NCI-H1105 (cell line): ENCODE measurements at regions not wholly inside any gene's neighbourhood (a gene's known extent, or its start where the extent isn't known, plus 50 kb on each side); places are given as distances from the start of the nearest gene placed in this dataset.

Source experiments
- DNase-seq: peaks from one replicate; lab custom pipeline; 2025; lab: John Stamatoyannopoulos, UW

DNA sequence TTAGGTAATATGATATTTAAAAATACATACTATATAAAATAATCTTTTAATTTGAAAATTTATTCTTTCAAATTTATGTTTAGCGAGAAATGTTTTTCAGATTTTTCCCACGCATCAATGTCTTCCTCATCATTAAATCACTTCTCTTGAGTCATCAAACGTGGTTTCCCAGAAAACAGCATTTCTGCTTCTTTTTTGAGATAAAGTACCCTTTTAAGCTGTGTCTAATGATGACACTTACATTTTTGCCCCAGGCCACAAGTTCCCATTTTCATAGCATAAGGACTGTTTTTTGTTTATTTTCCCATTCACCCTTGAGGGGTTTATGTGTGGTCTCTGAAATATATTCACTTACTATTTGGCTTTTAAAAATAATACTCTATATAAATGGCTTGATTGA lies 139.0 kb upstream of the HS3ST3A1 start:
- no peak for DNase-seq

DNA sequence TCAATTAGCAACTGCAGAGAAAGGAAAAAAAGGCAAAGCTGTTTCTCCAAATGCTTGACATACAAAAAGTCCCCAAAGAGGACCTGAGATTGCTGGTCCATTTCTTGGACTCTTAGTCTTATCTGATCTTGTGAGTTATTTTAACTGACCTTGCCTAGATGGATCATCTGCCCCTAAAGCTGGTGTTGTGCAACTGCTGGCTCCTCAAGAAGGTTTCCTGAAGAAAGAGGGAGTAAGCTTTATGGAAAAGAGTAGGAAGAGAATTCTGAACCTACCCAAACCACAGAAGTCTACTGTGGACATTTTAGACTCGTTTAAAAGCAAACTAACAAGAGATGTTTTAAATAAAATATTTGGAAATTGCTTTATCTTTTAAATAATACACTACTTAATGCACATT lies 140.0 kb upstream of the HS3ST3A1 start:
- no peak for DNase-seq

DNA sequence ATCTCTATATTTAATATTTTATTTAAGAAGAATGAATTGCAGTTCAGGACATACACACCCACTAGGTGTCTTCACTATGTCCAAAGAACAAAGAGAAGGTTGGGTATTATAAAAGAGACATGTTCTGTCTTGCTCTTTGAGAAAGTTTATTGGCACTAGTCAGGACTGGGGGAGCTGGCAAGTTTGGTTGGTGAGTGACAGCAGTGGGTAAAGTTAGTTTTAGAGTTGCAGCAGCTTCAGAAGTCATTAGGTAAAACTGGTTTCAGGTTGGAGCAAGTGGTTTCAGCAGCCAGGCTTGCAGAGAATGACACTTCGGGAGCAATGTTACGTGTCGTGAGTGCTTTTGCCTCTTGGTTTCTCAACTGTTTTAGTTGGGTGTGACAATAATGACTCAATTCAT lies 142.2 kb upstream of the HS3ST3A1 start:
- no peak for DNase-seq

DNA sequence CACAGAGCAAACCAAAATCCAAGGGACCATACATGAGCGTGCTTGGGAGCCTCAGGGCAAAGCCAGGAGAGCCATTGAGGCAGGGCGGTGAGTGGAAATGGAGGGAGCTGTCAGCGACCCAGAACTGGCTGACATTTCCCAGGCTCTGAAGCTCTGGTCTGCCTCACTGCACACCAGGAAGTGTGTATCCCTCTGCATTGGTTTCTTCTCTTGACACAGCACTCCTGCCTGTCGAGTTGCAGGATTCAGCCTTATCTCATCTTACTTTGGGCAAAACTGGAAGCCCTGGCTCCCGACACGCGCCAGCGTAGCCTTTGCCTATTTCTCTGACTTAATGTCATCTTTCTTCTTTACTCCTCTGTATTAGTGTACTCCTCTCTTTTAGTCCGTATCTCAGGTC lies 144.7 kb upstream of the HS3ST3A1 start:
- DNase-seq: no peak

DNA sequence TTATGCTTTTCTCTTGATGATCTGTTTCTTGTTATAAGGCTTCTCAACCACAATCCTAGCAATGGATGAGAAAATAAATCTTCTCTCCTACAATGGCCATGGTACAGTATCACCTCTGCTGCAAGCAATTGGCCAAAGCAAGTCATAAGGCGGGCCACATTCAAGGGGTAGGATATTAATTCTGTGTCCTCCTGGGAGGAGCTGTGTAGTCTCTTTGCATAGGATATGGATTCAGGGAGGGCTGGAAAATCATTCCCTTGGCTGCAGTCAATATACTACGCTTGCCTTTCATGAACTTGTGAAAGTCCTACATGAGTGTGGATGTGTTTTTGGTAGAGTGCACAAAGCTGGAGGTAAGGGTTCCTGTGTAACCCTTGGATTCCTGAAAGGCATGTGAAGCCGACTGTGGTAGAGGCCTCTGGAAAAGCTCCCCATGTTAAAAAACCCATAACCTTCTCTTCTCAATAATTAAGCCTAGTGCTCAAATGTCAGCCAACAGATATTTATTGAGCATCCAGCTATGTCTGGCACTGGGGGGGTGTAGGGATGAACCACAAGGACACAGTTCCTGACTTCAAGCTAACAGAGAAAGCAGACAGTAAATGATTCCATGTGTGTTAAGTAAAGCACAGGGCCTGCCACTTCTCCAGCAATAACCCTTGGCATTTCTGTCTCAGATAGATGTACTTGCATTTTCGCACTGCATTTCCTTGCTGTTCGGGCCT lies 147.6 kb upstream of the HS3ST3A1 start:
- DNase-seq: no peak

- DNase-seq: no peak
Measured at GRCh38 chr17:13749891-13750235, 148.1 kb upstream of the HS3ST3A1 start.

DNA sequence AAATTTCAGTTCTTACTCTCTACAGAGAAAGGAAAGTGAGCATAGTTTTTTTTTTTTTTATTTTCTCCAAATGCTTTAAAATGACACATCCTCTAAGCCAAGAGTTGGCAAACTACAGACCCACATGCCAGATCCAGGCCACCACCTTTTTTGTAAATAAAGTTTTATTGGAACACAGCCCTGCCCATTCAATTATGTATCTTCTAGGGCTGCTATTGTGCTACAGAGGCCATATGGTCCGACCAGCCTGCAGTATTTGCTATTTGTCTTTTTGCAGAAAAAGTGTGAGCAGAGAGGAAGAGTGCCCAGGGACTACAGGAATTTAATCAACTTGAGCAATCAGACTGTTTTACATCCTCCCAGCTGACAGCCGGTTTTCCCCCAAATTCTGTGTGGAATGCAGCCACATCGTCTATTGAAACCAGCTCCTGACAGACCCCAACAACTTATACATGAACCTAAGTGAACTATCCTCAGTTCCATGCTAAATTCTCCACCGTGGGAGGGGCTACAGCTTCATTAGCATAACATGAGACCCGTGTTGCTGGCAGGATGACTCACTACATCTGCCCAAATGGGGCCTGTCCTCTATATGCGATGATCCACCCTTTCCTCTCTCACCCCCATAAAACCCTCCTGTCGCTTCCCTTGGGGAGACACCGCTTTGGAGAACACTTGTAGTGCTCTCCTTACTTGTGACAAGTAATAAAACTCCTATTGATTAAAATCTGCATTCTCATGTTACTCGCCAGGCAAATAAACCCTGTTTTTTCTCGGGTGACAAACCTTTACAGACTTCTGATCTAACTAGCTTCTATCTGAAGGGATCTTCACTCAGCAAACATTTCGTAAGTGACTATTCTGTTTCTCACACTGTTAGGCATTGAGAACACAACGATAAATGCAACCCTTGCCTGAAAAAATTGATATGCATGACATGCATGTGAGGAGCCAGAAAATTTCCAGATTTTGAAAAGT lies 149.4 kb upstream of the HS3ST3A1 start:
- DNase-seq: no peak

DNA sequence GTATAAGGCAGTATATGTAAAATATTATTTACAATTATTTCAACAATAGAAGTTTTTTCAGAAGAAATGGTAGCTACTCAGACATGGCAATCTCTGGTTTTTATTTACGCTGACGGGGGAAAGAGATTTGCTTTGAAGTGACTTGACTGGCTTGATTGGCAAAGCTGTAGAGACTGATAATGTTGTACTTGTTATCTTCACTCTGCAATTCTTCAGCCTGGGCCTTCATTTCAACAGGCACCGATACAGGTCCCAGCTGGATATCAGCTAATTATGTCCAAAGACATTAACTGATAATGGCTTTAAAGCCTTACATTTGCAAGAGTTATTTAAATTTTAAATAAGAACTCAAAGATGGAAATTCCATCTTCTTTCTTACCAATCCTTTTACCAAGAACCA lies 151.4 kb upstream of the HS3ST3A1 start:
- DNase-seq: no peak

DNA sequence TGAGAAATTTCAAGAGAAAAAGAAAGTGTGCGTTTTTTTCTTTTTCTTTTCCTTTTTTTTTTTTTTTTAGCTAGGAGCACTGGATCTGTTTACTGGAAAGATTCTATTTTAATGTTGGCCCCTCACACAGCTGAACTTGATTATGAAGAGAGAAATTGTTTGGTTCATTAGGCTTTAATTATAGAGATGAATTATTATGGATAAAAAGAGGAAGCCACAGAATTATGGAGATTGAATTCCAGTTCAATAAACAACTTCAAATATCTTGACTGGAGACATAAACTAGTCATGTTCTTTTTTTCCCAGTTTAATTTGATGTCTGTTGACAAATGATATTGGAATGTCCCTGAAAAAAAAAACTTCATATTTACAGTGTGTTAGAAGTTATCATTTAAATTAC lies 152.0 kb upstream of the HS3ST3A1 start:
- no peak for DNase-seq

- DNase-seq: no peak
Measured at GRCh38 chr17:13755851-13756250, 154.1 kb upstream of the HS3ST3A1 start.

DNA sequence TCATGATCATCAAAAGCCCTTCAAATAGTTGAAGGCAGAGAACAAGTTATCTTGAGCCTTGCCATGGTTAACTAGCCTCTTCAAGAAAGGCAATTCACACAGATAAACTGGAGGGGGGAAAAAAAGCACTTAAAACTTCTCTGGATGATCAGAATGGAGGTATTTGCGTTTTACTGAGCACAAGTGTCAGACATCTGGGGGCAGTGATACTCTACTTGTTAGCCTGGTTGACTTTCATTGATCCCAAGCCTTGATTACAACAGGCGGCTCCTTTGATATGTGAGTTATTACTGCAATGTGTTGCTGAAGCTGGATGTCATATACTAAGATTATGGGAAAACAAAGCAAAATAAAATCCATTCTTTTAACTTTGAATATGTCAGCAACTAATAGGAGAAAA lies 155.0 kb upstream of the HS3ST3A1 start:
- no peak for DNase-seq

DNA sequence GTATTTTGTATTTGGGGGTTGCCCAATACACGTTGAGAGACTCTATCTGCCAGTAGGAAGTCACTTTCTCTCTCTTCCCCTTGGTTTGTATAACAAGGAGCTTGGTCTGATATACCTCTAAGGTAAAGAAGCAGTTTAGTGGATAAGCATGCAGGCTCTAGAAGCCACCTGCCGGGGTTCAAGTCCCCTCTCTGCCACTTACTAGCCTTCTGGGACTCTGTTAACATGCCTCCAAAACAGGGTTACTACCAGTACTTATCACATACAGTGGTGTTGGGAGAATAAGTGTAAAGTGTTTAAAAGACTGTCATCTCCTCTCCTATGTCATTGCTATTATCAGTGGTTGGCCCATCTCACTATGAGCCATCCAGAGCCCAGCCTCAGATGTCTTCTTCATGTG lies 156.1 kb upstream of the HS3ST3A1 start:
- no peak for DNase-seq

DNA sequence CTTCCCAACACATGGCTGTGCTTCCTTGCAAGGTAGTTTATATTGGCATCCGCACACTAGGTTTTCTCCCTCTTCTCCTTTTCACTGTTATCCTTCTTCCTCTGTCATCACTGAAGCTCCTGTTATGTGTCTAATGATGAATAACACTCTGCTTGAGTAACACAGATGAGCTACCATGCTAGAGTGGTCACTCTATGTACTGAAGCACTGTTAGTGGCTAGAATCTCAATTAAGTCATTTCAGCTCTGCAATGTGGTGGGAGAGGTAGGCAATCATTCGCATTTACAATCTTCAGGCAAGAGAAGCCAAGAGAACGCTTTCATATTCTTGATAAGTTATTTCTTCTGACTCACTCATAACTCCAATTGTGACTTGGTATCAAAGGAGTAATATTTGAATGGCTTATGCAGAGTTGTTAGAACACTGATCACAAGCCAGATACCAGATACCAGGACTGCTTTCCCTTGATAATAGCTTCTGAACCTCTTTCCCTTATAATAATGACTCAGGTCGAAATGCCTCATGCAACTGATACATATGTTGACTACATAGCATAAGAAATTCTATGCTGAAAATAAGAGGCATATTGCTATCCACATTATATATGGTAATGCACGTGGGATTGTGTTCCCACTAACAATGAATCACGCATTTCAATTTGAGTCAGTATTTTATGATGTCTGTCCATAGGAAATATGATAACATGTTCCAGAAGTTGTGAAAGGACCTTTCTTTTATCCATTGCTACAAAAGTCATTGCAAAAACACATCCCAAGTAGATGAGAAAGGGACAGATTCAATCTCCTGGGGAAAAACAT lies 158.0 kb upstream of the HS3ST3A1 start:
- no peak for DNase-seq

DNA sequence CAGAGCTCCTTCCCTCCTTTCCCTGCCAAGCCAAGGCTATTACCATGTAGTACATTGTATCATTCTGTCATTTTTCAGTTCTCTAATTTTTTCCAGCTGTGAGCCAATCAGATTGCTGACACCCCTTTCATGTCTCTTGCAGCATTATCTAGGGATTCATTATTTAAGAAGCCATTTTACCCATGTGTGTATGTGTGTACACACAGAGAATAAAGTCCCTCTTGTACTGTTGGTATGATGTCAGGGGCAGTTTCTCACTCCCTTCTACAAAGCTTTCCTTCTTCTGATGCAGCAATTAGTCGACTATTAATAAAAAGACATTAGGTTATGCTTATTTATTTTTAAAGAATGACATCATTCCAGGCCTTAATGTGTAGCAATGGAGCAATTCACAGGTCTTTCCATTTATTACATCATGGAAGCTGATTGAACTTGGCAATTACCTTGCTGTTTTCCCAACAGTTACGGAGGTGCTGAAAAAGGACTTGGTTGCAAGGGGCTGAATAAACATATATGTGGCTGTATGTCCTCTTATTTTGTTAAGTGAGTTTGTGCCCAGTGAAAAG lies 159.4 kb upstream of the HS3ST3A1 start:
- DNase-seq: no peak

GRCh38 chr17:13765701-13766100 lies 164.0 kb upstream of the HS3ST3A1 start:
- no peak for DNase-seq

GRCh38 chr17:13770702-13771101 lies 169.0 kb upstream of the HS3ST3A1 start:
- DNase-seq: no peak

- DNase-seq: no peak
Measured at GRCh38 chr17:13775450-13775849, 173.7 kb upstream of the HS3ST3A1 start.

DNA sequence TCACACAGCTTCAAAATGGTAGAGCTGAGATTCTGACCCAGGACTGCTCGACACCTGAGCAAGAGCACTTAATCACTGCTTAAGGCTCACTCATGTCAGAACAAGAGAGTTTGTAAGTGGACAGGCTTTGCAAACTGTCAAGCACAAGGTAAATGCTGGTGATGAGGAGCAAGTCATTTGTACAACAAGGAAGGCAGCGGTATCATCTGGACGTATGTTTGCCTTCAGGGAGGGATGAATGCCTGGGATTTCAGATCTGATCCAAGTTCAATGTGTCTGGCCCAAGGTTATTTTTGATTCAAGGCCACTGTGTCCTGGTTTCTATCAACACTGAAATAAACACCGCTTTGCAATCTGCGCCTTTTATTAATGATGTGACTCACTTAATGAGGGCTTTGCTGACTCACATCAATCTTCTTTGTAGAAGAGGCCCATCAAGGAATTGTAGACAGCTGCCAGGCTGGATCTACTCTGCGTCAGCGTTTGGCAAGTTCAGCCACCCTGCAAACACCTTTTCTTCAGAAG lies 174.4 kb upstream of the HS3ST3A1 start:
- DNase-seq: no peak

- no peak for DNase-seq
Measured at GRCh38 chr17:13777003-13777402, 175.3 kb upstream of the HS3ST3A1 start.

- DNase-seq: no peak
Measured at GRCh38 chr17:13784434-13785095, 182.8 kb upstream of the HS3ST3A1 start.

GRCh38 chr17:13785981-13786598 lies 184.4 kb upstream of the HS3ST3A1 start:
- no peak for DNase-seq
